Tibial nerve (tissue), 4 donors: ENCODE measurements at regions not wholly inside any gene's neighbourhood (a gene's known extent, or its start where the extent isn't known, plus 50 kb on each side); places are given as distances from the start of the nearest gene placed in this dataset.

Source experiments
- DNase-seq, 2 donors: peaks; one replicate each; pipeline ENCODE4 v3.0.0-alpha.2; 2019; ENCODE audit warnings: low spot score in 2 of 2
- H3K27ac ChIP-seq, 4 donors: fragments of 200-600 bp; sonication (generic) in 3 of 4; one replicate each; pipeline ENCODE4 v1.5.1; 2017 to 2019; ENCODE audit warnings: mild to moderate bottlenecking in 1 of 4
- H3K27me3 ChIP-seq, 2 donors: fragments of 200-600 bp; sonication (generic) in 1 of 2; one replicate each; pipeline versions ENCODE4 v1.5.1 to v1.6.0; 2017 to 2019
- H3K36me3 ChIP-seq, 3 donors: fragments of 200-600 bp; sonication (generic); one replicate each; pipeline ENCODE4 v1.5.1; 2018 to 2019
- H3K4me1 ChIP-seq, 4 donors: fragments of 200-600 bp; sonication (generic) in 3 of 4; one replicate each; pipeline ENCODE4 v1.5.1; 2017 to 2019
- H3K4me3 ChIP-seq, 4 donors: fragments of 200-600 bp; sonication (generic) in 3 of 4; one replicate each; pipeline ENCODE4 v1.5.1; 2017 to 2019; ENCODE audit warnings: mild to moderate bottlenecking in 1 of 4, moderate library complexity in 1 of 4
- H3K9me3 ChIP-seq, 4 donors: fragments of 200-600 bp; sonication (generic) in 3 of 4; one replicate each; pipeline ENCODE4 v1.5.1; 2017 to 2019
- CTCF ChIP-seq, 5 experiments: fragments of 200-600 bp in 3 of 5; fragments of 450-650 bp in 2 of 5; sonication (generic) in 3 of 5; IDR thresholded peaks; one replicate each; pipeline ENCODE4 v1.5.1; 2016 to 2019; ENCODE audit warnings: antibody characterized with exemption in 5 of 5, mild to moderate bottlenecking in 3 of 5, moderate library complexity in 2 of 5
- EP300 ChIP-seq, 2 donors: sonication (generic); formaldehyde crosslinking; IDR thresholded peaks; one replicate each; pipeline ENCODE4 v1.6.1; 2017; ENCODE audit warnings: antibody characterized with exemption in 2 of 2, mild to moderate bottlenecking in 1 of 2
- POLR2A ChIP-seq, 2 donors: fragments of 450-650 bp; IDR thresholded peaks; one replicate each; pipeline ENCODE4 v1.6.1; 2017; ENCODE audit warnings: antibody characterized with exemption in 2 of 2, mild to moderate bottlenecking in 2 of 2, moderate library complexity in 2 of 2
- WGBS, 2 donors: methylation state at CpG; one replicate each; pipeline ENCODE4 v1.1.5; 2018; 5-methylcytosine and 5-hydroxymethylcytosine counted together

DNA sequence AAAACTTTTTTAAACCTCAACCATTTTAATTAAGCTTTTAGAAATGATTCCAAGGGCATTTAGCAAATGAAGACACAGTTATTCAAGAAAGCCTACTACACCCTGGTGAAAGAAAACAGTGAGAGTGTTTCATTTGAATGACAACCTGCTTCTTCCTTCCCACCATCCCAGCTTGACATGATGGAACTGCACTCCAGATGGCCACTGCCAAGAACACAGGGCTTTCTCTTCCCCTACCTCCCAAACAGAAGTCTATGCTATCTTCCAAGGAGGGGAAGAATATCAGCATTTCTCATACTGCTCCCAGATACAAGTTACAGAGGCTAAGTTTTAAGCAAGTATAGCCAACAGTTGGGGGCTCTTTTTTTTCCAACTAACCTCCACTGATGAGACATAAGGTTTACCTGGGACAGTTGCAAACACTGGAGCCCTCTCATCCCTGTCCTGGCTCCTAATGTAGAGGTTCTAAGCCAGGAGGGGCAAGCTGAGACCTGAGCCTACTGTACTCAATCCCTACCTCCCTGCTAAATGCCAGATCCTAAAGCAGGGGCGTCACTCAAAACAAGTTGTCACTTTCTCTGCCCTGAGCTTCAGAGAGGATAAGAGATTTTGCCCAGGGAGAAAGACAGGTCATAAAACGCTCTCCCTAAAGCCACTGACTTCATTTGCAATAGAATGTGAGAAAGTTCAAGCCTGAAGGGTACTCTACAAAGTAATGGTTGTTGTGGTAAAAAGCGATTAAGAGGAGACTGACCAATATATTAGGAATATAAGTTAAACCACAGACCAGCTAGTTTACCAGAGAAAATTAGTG is 88.5 kb upstream of the SLC27A6 start:
- Histone ChIP-seq H3K9me3 (no peaks in the 10 kb centered on the region), H3K27ac (no peak overlapping the region), H3K36me3 (no peaks in the 10 kb centered on the region), H3K4me3 (no peak overlapping the region), H3K4me1 (no peaks in the 10 kb centered on the region), H3K27me3 (no peaks in the 10 kb centered on the region)
- TF ChIP-seq CTCF (IDR thresholded peaks at IDR 0.05) = no peak
- no peak for TF ChIP-seq POLR2A (IDR thresholded peaks at IDR 0.05)
- 56 to 59% methylated on average over 3 of the region's 3 CpGs for WGBS, 2 donors
- no peak for DNase-seq

DNA sequence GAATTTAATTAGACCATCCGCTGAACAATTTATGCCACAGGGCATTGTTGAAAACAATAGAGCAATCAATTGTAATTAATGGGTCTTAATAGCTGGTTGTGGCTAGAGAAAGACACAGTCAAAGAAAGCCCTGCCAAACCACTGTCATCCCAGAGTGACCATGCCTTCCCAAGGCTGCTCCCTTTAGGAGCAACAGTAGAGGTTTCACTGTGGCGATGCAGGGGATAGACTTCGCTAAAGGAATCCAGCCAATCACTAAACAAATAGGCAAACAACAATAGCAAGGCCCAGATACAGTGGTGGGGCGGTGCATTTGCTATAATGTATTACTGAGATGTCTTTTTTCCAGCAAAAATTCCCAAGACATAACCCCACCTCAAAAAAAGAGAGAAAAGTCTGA is 87.8 kb upstream of the SLC27A6 start:
- H3K36me3 ChIP-seq = no peaks in the 10 kb centered on the region
- DNase-seq = no peak
- H3K27me3 ChIP-seq = no peaks in the 10 kb centered on the region
- TF ChIP-seq EP300 (IDR thresholded peaks at IDR 0.05) (no peak), POLR2A (IDR thresholded peaks at IDR 0.05) (no peak), CTCF (IDR thresholded peaks at IDR 0.05) (no peak)
- 61 to 79% methylated on average over 4 of the region's 4 CpGs for WGBS, 2 donors
- no peaks in the 10 kb centered on the region for H3K4me1 ChIP-seq
- no peak overlapping the region for H3K27ac ChIP-seq
- H3K9me3 ChIP-seq = no peaks in the 10 kb centered on the region
- H3K4me3 ChIP-seq = no peak overlapping the region

DNA sequence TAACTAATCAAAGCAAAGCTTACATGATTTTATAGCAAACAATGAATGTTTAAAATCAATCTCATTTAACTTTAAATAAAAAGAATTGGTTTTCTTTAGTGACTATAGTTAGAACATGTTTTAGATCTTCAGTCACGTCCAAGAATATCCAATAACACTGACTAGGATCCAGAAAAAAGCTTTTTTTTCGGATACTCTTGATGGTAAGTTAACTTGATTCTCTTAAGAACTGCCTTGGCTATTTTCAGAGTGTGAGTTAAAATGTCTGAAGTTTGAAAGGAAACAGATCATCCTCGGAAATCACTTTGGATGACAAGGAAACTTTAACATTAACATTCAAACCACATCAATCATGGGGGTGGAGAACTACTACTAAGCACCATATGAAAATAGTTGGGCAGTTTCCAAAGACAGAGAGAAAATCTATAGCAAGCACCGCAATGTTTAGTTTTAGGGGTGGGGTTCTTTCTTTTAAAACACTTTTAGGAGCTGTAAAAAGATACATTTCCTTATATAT is 83.7 kb upstream of the SLC27A6 start:
- TF ChIP-seq EP300 (IDR thresholded peaks at IDR 0.05) (no peak), CTCF (IDR thresholded peaks at IDR 0.05) (no peak)
- WGBS, 2 donors = 53 to 60% methylated on average over 4 of the region's 4 CpGs
- Histone ChIP-seq H3K36me3 (no peaks in the 10 kb centered on the region), H3K27me3 (no peaks in the 10 kb centered on the region), H3K4me3 (no peak overlapping the region), H3K4me1 (no peaks in the 10 kb centered on the region), H3K9me3 (peaks cover 0 to 11% (median 0%) of the 10 kb centered on the region in 4 donors), H3K27ac (no peak overlapping the region)
- DNase-seq = no peak

GRCh38 chr5:128885649-128886255 is 79.5 kb upstream of the SLC27A6 start:
- no peaks in the 10 kb centered on the region for H3K27me3 ChIP-seq
- DNase-seq = no peak
- no peaks in the 10 kb centered on the region for H3K36me3 ChIP-seq
- H3K27ac ChIP-seq = no peak overlapping the region
- peaks cover 0 to 11% (median 0%) of the 10 kb centered on the region in 4 donors for H3K9me3 ChIP-seq
- no peak for TF ChIP-seq CTCF (IDR thresholded peaks at IDR 0.05)
- TF ChIP-seq EP300 (IDR thresholded peaks at IDR 0.05) = no peak
- TF ChIP-seq POLR2A (IDR thresholded peaks at IDR 0.05) = no peak
- no peak overlapping the region for H3K4me3 ChIP-seq
- H3K4me1 ChIP-seq = no peaks in the 10 kb centered on the region

- no peaks in the 10 kb centered on the region for H3K36me3 ChIP-seq
- no peak overlapping the region for H3K4me3 ChIP-seq
- H3K27me3 ChIP-seq = no peaks in the 10 kb centered on the region
- DNase-seq = no peak
- H3K27ac ChIP-seq = no peak overlapping the region
- no peaks in the 10 kb centered on the region for H3K9me3 ChIP-seq
- TF ChIP-seq CTCF (IDR thresholded peaks at IDR 0.05) (no peak), POLR2A (IDR thresholded peaks at IDR 0.05) (no peak), EP300 (IDR thresholded peaks at IDR 0.05) (no peak)
- no peaks in the 10 kb centered on the region for H3K4me1 ChIP-seq
Measured at GRCh38 chr5:128895122-128895521, 70.2 kb upstream of the SLC27A6 start.
